ENCODE measurements at regions not wholly inside any gene's neighbourhood (a gene's known extent, or its start where the extent isn't known, plus 50 kb on each side); places are given as distances from the start of the nearest gene placed in this dataset.

GRCh38 chr13:64579331-64579730 lies 2650.8 kb downstream of the PCDH9 start:
- TF ChIP-seq GATA3 (IDR thresholded peaks at IDR 0.05; ENCODE audit: low read depth, low read length) (no peak), GATA2 (IDR thresholded peaks at IDR 0.05; ENCODE audit: low read depth, low read length) (no peak)
